Colonic mucosa (tissue), 4 donors: ENCODE measurements at regions not wholly inside any gene's neighbourhood (a gene's known extent, or its start where the extent isn't known, plus 50 kb on each side); places are given as distances from the start of the nearest gene placed in this dataset.

Source experiments
- DNase-seq: peaks from one replicate; pipeline ENCODE4 v3.0.0-alpha.2; 2020
- H3K27ac ChIP-seq: fragments of 200-600 bp; one replicate; pipeline ENCODE4 v1.8.0; 2021
- H3K27me3 ChIP-seq: fragments of 200-600 bp; one replicate; pipeline ENCODE4 v1.8.0; 2021
- H3K36me3 ChIP-seq: fragments of 200-600 bp; one replicate; pipeline ENCODE4 v1.8.0; 2021
- H3K4me1 ChIP-seq: fragments of 200-600 bp; one replicate; pipeline ENCODE4 v1.8.0; 2021; ENCODE audit warnings: mild to moderate bottlenecking
- H3K4me3 ChIP-seq: fragments of 200-600 bp; one replicate; pipeline ENCODE4 v1.8.0; 2021
- H3K9ac ChIP-seq, 2 donors: one replicate each; pipeline ENCODE4 v1.7.0; 2013; ENCODE audit warnings: control low read depth in 2 of 2, low read depth in 2 of 2, low read length in 2 of 2
- H3K9me3 ChIP-seq: fragments of 200-600 bp; one replicate; pipeline ENCODE4 v1.8.0; 2021
- CTCF ChIP-seq: fragments of 200-600 bp; IDR thresholded peaks from one replicate; pipeline ENCODE4 v1.8.0; 2022; ENCODE audit warnings: antibody characterized with exemption, mild to moderate bottlenecking
- intact Hi-C: fragments of 100-400 bp; cut with DNase I; formaldehyde crosslinking; loops from one replicate; pipeline ENCODE4 v1.14.1; 2022
- donor health status: healthy.
- donor health status: DM: no; HTN: no; CAD: no.
- donor health status: DM: no; HTN: no; CAD: no.

- TF ChIP-seq CTCF = no peak
- Histone ChIP-seq H3K9me3 (no peaks in the 10 kb centered on the region), H3K36me3 (no peaks in the 10 kb centered on the region), H3K4me1 (no peaks in the 10 kb centered on the region), H3K27ac (no peak overlapping the region), H3K27me3 (no peaks in the 10 kb centered on the region), H3K4me3 (no peak overlapping the region), H3K9ac (no peak overlapping the region)
- no peak for DNase-seq
- intact Hi-C loops = no loop called here
Observed at GRCh38 chr16:85503679-85504231, 109.4 kb upstream of the GSE1 start.

- H3K27me3 ChIP-seq = no peaks in the 10 kb centered on the region
- DNase-seq = no peak
- no peaks in the 10 kb centered on the region for H3K36me3 ChIP-seq
- no peak overlapping the region for H3K4me3 ChIP-seq
- no peak overlapping the region for H3K27ac ChIP-seq
- no peak for TF ChIP-seq CTCF
- H3K9me3 ChIP-seq = no peaks in the 10 kb centered on the region
- intact Hi-C loops = no loop called here
- H3K9ac ChIP-seq = no peak overlapping the region
- H3K4me1 ChIP-seq = no peaks in the 10 kb centered on the region
Observed at GRCh38 chr16:85504242-85504641, 108.9 kb upstream of the GSE1 start.

GRCh38 chr16:85505794-85506634 lies 107.1 kb upstream of the GSE1 start:
- no peak for TF ChIP-seq CTCF
- Histone ChIP-seq H3K9me3 (no peaks in the 10 kb centered on the region), H3K27ac (no peak overlapping the region), H3K4me3 (no peak overlapping the region), H3K9ac (no peak overlapping the region), H3K36me3 (no peaks in the 10 kb centered on the region), H3K4me1 (no peaks in the 10 kb centered on the region), H3K27me3 (no peaks in the 10 kb centered on the region)
- intact Hi-C loops = no loop called here
- DNase-seq = no peak

- intact Hi-C loops = no loop called here
- Histone ChIP-seq H3K27me3 (no peaks in the 10 kb centered on the region), H3K4me1 (no peaks in the 10 kb centered on the region), H3K27ac (no peak overlapping the region), H3K9me3 (no peaks in the 10 kb centered on the region), H3K36me3 (no peaks in the 10 kb centered on the region), H3K4me3 (no peak overlapping the region), H3K9ac (no peak overlapping the region)
- no peak for TF ChIP-seq CTCF
- DNase-seq = no peak
Observed at GRCh38 chr16:85506635-85506911, 106.5 kb upstream of the GSE1 start.

- H3K9me3 ChIP-seq = no peaks in the 10 kb centered on the region
- DNase-seq = no peak
- no peak overlapping the region for H3K9ac ChIP-seq
- intact Hi-C loops = no loop called here
- H3K36me3 ChIP-seq = no peaks in the 10 kb centered on the region
- H3K4me3 ChIP-seq = no peak overlapping the region
- H3K27ac ChIP-seq = no peak overlapping the region
- no peak for TF ChIP-seq CTCF
- H3K4me1 ChIP-seq = no peaks in the 10 kb centered on the region
- no peaks in the 10 kb centered on the region for H3K27me3 ChIP-seq
Observed at GRCh38 chr16:85507342-85507741, 105.8 kb upstream of the GSE1 start.
